HT1080 (cell line): ENCODE measurements at regions not wholly inside any gene's neighbourhood (a gene's known extent, or its start where the extent isn't known, plus 50 kb on each side); places are given as distances from the start of the nearest gene placed in this dataset.
"Not testable (repeated sequence)": the region's sequence is repeated elsewhere in the genome, so short reads cannot be mapped to it uniquely, and the experiment has no call there.

Source experiments
- DNase-seq: peaks from one replicate; pipeline ENCODE4 v3.0.0-alpha.2; 2015; ENCODE audit warnings: low read depth

DNA sequence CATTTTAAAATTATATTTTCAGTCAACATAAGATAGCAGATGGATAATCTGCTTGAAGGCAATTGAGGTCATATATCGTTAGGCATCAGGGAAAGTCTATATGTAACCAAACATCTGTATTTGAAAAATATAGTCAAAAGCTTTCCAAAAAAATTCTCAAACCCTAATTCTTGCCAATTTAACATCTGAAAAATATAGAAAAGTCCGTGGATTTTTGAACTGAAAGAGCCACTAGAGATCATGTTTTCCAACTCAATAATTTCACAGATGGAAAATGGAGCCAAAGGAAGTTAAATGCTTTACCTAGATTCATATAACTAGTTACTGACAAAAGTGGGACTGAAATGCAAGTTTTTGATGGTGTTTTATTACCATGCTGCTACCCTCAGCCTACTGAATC is 185.1 kb upstream of the ZNF804A start:
- no peak for DNase-seq

DNA sequence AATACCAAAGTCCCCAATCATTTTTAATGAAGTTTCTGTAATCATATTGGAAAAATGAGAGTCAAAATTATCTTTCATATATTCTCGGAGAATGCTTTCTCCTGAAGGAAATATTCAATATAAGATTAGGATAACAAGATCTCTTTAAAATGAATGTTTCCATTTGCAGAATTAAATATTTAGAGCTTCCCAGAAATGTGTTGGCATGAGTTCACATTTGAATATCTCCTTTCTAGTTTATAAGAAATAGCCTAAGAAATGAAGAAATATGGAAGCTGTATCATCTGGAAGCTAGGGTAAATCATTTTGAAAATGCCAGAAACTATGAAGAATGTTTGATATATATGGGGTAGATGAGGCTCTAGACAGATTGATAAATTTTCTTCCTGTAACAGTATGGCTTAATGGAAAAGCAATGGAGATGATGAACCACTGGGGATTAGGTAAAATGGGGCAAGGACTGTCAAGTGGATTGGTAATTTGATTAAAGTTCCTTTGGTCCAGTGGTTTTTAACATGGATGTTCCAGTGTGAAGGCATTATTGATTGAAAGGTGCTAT is 184.6 kb upstream of the ZNF804A start:
- DNase-seq, result no peak

DNA sequence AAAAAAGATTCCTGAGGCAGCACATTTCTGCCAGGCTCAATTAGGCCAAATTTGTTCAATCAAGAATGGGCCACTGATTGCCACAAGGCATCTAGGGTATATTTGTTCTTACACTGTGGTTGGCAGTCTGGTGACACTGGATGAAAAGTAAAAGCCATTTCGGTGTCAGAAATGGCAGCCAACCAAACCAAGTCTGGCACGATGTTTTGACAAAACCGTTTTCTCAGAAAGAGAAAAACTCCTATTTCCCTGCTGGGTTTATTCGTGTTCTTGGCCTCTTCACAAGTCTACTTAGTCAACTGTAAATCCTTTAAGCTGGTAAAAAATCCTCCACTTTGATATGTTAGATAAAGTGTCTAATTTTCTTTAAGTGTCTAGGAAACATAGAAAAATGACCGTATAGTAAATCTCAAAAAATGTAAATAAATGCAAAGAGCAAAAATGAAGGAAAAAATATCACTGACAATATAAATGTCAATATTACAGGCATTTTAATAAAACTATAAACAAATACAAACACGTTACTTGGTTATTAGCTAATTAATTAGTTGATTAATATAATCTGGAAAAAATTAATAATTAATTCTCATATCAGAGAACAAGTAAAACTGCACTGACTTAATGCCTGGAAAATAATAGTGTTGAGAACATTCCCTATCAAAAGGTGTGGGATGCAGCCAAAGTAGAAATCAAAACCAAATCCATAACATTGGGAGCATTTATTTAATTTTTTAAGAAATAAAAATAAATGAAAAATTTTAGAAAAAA is 182.0 kb upstream of the ZNF804A start:
- DNase-seq, result no peak

DNA sequence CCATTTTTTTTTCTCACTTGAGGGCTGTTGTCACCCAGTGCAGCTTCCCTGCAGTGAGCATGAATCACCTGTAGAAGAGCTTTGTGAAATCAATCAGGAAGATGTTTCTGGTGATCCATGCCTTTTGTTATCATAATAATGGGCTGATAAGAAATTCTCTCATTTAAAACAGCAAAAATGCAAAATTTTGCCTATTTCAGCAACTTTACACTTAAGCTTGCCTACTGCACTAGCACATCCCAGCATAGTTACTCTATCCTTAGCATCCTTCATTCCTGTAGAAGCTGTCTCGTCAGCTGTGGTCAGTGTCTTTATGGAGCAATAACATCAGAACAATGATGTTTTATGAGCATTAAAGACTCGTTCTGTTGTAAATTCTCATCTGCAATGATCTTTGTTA is 178.6 kb upstream of the ZNF804A start:
- DNase-seq, result no peak

DNA sequence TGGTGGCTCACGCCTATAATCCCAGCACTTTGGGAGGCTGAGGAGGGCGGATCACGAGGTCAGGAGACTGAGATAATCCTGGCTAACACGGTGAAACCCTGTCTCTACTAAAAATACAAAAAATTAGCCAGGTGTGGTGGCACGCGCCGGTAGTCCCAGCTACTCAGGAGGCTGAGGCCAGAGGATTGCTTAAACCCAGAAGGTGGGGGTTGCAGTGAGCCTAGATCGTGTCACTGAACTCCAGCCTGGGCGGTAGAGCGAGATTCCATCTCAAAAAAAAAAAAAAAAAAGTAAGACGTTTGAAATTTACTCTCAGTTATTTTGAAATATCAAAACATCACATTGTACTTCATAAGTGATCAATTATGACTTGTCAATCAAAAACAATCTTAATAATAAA is 176.9 kb upstream of the ZNF804A start:
- not testable (repeated sequence) for DNase-seq

DNA sequence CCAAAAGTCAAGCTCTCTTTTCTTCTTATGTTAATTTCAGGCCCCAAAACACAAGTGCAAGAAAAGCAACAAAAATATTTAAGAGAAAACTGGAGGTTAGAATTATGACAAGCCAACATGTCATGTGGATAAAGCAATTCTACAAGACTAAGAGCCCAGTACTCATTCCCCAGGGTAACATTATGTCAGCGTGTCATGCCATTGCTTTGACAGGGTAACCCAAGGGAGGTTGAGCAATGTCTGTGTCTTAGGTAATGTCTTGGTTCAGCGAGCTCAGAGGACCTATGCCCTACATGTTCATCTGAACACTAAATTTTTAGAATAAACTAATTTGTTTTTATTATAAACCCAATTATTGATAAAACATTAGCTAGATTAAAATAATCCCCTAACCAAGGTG is 173.2 kb upstream of the ZNF804A start:
- no peak for DNase-seq

DNA sequence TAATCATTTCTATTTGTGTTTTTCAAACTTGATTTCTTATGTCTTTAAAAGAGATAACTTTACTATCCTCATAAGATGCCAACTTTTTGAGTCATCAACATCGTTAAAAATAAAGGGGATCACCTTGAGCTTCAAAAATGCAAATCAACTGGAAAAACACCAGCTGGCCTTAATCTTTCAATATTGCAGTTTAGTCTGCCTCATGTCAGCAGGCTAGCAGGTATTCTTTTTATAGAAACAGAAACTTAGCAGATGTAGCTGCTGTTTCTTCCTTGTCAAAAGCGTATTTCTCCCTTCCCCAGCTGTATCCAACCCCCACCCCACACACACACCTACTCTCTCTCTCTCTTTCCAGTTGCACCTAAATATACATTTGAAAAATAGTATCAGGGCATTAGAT is 154.1 kb upstream of the ZNF804A start:
- DNase-seq, result no peak

DNA sequence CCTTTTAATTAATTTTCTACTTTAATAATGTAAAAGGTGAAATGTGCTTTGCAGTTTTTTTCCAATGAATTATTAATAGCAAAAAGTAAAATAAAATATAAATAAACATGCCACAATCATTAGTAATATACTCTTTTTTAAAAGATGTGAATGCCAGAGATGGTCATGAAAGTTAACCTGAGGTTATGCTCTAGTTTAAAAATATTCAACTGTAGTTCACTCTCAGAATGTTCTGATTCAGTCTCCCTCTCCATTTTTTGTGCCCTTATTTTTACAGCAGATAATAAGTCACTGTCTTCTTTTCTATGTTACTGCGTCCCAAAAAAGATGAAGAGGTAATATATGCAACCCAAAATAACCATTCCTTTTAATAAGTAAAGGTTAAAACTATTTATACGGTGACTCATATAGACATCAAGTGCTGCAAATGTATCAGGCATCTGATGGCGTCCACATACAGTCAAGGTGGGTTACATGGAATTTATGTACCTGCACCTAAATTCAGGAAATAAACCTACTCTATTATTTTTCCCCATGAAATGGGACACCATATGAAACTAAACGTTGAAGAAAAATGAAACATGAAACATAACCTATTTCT is 153.6 kb upstream of the ZNF804A start:
- DNase-seq, result no peak

DNA sequence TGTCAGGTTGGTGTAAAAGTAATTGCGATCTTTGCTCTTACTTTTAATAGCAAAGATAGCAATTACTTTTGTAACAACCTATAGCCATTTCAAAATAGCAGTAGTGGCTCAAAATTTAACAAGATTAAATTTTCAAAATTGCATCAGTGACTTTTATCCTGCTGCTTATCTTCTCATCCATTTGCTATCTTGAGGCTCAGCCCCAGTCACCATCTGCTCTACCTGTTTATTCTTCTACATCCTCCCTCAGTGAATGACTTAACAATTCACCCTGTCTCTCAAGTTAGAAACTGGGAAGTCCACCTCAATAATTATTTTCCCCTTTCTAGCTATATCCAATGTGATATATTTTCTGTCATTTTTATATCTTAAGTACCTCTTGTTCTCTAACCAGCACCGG is 148.6 kb upstream of the ZNF804A start:
- no peak for DNase-seq

DNA sequence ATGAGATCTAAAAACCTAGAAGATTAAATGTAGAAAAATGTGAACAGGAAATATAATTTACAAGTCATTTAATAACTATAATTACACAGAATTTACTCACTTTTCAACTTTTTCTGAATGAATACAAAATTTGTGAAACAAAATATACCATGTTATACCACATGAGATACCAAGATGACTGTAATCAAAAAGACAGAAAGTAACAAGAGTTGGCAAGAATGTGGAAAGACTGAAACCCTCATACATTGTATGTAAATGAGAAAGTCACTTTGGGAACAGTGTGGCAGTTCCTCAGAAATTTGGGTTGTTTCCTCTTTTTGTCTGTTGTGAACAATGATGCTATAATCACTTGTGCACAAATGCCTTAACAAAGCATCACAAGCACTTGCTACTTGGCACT is 145.4 kb upstream of the ZNF804A start:
- no peak for DNase-seq

DNA sequence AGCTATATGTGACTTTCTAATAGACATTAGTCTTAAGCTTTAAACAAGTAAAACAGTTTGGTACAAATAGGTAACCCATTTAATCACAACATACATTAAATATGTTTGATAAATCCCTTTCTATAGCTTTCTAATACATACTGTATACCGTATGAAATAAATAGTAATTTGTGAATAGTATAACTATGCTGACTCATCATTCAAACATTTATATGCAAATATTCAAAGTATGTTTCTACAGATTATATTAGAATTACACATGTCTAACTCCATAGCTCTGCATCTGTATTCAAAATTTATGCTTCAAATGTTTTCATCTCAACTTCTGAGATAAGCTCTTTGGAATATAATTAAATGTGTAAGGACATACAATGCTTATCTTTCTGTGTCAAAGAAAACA is 142.7 kb upstream of the ZNF804A start:
- no peak for DNase-seq

DNA sequence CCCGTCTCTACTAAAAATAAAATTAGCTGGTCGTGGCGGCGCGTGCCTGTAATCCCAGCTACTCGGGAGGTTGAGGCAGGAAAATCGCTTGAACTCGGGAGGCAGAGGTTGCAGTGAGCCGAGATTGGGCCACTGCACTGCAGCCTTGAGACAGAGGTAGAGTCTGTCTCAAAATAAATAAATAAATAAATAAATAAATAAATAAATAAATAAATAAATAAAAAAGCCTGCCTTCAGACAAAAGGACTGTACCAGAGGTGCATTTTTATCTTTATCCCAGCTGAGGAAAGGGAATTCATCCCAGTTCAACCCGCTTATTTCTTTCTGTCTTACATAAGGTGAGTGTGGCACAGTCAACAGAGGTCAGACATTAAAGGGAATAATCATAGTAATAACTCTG is 141.6 kb upstream of the ZNF804A start:
- DNase-seq, result not testable (repeated sequence)

DNA sequence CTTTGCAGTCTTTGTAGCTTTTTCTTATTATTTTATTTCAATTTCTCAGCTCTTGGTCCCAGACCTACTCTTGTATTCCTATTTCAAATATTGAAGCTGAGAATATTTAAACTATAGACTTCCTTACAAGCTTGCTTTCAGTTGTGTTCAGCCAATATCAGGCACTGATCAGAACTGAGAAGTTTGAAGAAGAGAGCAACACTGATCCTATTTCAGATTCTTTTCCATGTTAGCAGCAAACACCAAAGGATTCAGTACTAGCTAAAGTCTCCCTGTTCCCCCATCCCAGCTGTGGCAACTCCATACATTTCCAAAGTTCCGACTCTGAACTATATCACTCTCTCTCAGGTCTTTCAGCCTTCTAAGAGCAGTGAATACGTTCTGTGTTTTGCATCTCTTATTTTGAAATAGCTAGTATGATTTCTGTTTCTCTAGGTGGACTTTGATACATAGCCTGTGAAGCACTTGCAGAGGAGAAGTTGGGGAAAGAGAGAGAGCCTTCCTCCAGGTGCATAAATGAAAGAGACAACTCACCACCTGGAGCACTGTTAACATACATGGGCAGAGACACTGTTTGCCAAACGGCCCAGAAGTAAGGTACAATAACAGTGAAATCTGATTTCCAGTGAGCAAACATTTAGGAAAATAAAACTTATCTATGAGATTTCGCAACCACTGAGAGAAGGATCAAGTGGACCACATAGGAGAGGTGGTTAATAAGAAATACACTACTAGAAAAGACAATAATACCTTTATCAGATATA is 135.0 kb upstream of the ZNF804A start:
- no peak for DNase-seq

DNA sequence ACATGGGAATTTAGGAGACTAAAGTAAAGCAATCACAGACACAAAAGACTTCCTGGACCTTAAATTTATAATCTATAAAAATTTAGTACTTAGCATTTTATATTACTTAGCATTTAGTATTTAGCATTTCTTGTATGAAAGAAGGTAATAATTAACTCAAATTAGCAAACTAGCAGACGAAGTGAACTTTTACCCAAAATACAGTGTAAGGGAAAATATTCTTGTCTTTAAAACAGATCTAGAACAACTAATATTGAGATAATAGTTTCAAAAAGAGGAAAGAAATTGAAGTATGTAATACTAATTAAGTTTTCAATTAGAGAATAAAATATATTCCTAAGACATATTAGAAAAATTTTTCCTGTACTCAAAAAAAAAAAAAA is 134.5 kb upstream of the ZNF804A start:
- no peak for DNase-seq

DNA sequence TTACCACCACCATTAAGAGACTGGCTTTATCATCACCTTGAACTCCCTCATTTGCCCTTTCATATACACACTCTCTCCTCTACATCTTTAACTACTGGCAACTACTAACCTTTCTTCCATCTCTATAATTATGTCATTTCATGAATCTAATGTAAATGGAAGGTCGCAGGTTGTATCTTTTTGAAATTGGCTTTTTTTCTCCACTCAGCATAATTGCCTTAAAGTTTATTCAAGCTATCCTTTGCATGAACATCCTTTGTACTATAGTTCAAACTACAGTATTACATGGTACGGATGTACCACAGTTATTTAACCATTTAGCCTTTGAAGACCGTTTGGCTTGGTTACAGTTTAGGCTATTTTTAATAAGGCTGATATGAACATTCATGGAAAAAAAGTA is 129.5 kb upstream of the ZNF804A start:
- DNase-seq, result no peak

DNA sequence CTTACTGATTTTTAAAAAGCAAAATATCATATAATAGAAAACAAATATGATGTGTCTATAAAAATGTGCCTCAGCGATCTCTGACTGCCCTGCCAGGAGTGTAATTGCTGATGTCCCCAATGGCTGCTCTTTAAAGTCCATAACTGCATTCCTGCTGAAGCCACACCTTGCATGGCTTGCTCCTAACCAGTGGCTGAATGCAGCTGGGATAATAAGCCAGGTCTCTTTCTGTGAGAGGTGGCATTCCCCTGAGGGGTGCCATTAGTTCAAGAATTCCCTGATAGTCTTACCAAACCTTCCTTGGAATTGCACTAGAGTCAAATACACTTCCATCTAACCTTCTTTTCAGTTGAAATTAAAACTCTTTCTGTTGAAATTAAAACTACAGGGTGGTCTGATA is 125.8 kb upstream of the ZNF804A start:
- no peak for DNase-seq

DNA sequence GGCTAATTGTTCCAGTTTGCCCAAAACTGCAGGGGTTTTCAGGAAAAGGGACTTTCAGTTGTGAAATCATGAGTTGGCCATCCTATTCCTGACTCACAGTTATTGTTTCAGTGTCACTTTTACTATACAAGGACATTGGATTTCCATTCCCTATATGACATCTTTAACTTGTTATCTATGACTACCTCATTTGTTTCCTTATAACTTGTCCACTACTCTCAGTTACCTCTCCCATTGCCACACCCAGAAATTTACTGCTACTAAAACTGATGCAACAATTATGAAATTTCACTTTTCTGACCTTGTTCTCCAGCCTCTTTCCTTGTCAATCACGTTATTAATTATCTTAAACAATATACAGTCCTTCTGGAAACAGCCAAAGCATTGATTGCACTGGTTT is 116.5 kb upstream of the ZNF804A start:
- DNase-seq, result no peak

DNA sequence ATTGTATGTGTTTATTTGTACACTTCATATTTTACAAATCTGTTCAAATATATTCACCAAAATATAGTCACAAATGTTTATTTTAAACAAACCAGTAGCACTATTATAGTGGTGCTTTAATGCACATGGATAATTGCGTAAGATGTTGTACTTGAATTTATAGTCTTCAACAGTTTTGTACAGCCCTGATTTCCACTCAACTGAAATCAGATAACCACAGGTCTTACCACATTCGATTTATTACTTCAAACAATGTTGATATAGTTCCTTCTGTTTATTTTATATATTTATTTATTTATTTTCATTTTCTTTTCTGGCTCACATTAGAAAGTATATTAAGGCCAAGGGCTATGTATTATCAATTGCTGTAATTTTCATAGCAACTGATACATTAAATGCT is 99.4 kb upstream of the ZNF804A start:
- DNase-seq, result no peak

DNA sequence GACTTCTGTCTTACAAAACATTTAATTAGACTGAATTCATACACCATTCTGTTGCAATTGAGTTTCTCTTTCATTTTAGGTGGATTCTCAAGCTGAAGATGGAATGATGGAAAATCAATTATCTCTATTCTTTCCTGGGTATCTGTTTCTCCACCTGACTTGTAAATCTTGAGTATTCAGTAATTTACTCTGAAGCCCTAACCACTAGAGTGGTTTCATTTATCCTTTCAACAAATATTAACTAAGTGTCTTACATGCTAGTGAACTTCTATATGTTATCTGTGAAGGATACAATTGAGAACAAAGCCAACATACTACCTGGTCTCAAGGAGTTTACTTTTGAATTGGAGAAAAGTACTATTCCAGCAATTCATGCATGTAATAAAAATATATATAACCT is 94.1 kb upstream of the ZNF804A start:
- no peak for DNase-seq

DNA sequence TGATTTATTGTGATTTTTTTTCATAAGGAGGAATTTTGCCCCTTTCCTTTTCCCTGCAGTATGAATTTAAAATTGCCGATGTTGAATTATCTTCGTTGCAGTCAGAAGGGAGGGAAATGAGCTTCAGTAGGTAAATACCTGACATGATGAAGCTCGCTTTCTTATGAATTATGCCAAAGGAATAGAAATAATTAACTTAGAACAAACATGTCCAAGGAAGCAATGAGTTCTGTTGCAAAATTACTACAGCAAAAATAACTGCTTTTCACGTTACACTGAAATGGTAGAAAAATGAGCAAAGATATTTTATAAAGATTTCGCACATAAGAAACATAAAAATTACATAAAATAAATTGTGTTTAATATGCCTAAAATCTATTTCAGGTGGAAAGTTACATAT is 91.1 kb upstream of the ZNF804A start:
- DNase-seq, result no peak

DNA sequence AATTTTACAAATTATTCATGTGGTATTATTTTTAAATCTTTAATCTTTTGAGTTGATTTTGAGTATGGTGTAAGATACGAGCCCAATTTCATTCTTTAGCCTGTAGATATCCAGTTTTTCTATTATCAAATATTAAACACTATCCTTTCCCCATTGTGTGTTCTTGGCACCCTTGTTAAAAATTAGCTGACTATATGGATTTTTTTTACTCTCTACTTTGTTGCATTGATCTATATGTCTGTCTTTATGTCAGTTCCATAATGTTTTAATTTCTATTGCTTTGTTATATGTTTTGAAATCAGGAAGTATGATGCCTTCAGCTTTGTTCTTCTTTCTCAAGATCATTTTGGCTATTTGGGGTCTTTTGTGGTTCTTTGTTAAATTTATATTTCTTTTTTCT is 80.9 kb upstream of the ZNF804A start:
- no peak for DNase-seq

DNA sequence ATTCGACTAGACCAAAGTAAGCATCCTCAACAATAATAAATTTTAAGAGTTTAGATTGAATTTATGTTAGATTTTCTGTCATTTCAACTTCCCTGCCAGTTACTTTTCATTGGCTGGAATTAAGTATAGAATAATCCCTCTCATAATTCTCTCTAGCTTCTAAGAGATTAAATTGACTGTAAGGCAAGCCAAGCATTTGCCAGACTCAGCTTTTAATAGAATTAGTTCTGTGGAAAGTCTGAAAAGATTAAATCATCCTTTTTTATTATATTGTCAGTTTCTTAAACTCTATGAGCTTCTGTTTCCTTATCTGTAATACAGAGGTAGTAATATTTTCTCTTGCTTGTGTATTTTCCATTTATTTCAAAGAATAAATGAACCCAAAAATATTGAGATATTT is 77.9 kb upstream of the ZNF804A start:
- DNase-seq, result no peak

DNA sequence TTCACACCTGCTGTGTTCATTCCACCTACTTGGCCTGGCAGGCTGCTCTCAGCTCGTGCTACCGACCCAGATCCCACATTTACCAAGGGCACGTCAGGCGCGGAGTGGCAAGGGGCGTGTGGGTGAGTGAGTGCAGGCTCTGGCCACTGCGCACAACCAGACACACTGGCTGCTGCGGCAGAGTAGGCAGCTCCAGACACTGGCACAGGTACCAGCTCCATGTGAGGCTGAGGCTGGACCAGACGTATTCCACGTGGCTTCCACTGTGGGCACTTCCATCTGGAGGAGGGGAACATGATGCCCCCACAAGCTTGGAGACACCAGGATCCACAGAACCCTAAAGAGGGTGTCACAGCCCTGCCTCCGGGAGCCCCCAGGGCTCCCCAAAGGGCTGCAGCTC is 74.6 kb upstream of the ZNF804A start:
- no peak for DNase-seq
